HCT116 (cell line): ENCODE measurements at regions not wholly inside any gene's neighbourhood (a gene's known extent, or its start where the extent isn't known, plus 50 kb on each side); places are given as distances from the start of the nearest gene placed in this dataset.

Experiments
- ATAC-seq: fragments of 200-7000 bp; cut with Tn5 transposase; 2 replicates; pipeline ENCODE4 v1.9.1; 2020; ENCODE audit warnings: mild to moderate bottlenecking, moderate library complexity
- BruUV-seq: library from RNA; stranded (reverse); fragments of 400-500 nt; replicated peaks from 2 replicates; lab custom pipeline; 2021; lab: Mats Ljungman, UMichigan
- CTCF ChIA-PET: fragments of 300-600 bp; sonication (Branson Sonifier 250); formaldehyde crosslinking; loops from one replicate; lab custom pipeline; 2021; ENCODE audit warnings: antibody characterized with exemption; lab: Charles Lee
- POLR2A ChIA-PET: fragments of 300-600, 350-600 bp; sonication (Branson Sonifier 250); formaldehyde crosslinking; loops from one replicate; lab custom pipeline; 2021; ENCODE audit warnings: antibody characterized with exemption; lab: Charles Lee
- RAD21 ChIA-PET, 2 experiments: fragments of 300-600 bp; sonication (Branson Sonifier 250); formaldehyde crosslinking; loops; one replicate each; lab custom pipeline; 2023; ENCODE audit warnings: low total read pairs in 2 of 2; ENCODE audit not compliant: uncharacterized antibody in 2 of 2, unreplicated experiment in 2 of 2, low non-redundant PET in 1 of 2; lab: Charles Lee
- DNase-seq: peaks from one replicate; pipeline ENCODE4 v3.0.0-alpha.2; 2010; ENCODE audit warnings: low read depth, low spot score
- H2AFZ ChIP-seq: fragments of 200-600 bp; shearing (Covaris generic), sonication (generic); 2 replicates; pipeline ENCODE4 v1.6.1; 2017; ENCODE audit warnings: low read depth, mixed run types, mixed read lengths, antibody characterized with exemption, low read length; ENCODE audit not compliant: poor library complexity, severe bottlenecking
- H3K27ac ChIP-seq: 2 replicates; pipeline ENCODE4 v1.5.1; 2012; ENCODE audit warnings: low read depth, low read length
- H3K27me3 ChIP-seq: fragments of 200-600 bp; sonication (generic); 2 replicates; pipeline ENCODE4 v1.6.1; 2016; ENCODE audit warnings: mixed run types, low read length, mixed read lengths; ENCODE audit not compliant: insufficient read depth
- H3K36me3 ChIP-seq, 2 experiments: fragments of 200-500 bp in 1 of 2; fragments of 200-600 bp in 1 of 2; sonication (Bioruptor generic) in 1 of 2; sonication (generic) in 1 of 2; 2 replicates each; pipeline versions ENCODE4 v1.5.1 to v1.6.1; 2014 to 2016; ENCODE audit warnings: low read length in 2 of 2, inconsistent platforms in 1 of 2, mixed read lengths in 1 of 2, mixed run types in 1 of 2; ENCODE audit not compliant: insufficient read depth in 2 of 2, control insufficient read depth in 1 of 2
- H3K4me1 ChIP-seq, 2 experiments: fragments of 200-600 bp in 1 of 2; sonication (generic) in 1 of 2; 2 replicates each; pipeline versions ENCODE4 v1.5.1 to v1.6.1; 2012 to 2017; ENCODE audit warnings: low read length in 2 of 2, inconsistent platforms in 1 of 2, mild to moderate bottlenecking in 1 of 2, mixed read lengths in 1 of 2, mixed run types in 1 of 2, moderate library complexity in 1 of 2; ENCODE audit not compliant: insufficient read depth in 2 of 2, control insufficient read depth in 1 of 2
- H3K4me2 ChIP-seq: fragments of 200-600 bp; sonication (generic); 2 replicates; pipeline ENCODE4 v1.6.1; 2017; ENCODE audit warnings: mixed run types, low read length, mixed read lengths
- H3K4me3 ChIP-seq, 2 experiments: fragments of 200-600 bp in 1 of 2; sonication (generic) in 1 of 2; replicated peaks in 1 of 2; 2 replicates each; pipeline ENCODE4 v1.5.1; 2011 to 2016; ENCODE audit warnings: low read length in 2 of 2, control low read depth in 1 of 2, low read depth in 1 of 2, mild to moderate bottlenecking in 1 of 2, mixed read lengths in 1 of 2, mixed run types in 1 of 2
- H3K79me2 ChIP-seq: fragments of 200-600 bp; sonication (generic); 2 replicates; pipeline ENCODE4 v1.6.1; 2017; ENCODE audit warnings: mild to moderate bottlenecking, mixed run types, low read length, moderate library complexity, mixed read lengths; ENCODE audit not compliant: insufficient read depth
- H3K9ac ChIP-seq: fragments of 200-600 bp; sonication (generic); 2 replicates; pipeline ENCODE4 v1.6.1; 2016; ENCODE audit warnings: low read length, mixed read lengths
- H3K9me2 ChIP-seq: fragments of 200-600 bp; sonication (generic), shearing (Covaris generic); 2 replicates; pipeline ENCODE4 v1.6.1; 2017; ENCODE audit warnings: mixed run types, mild to moderate bottlenecking, moderate library complexity; ENCODE audit not compliant: insufficient read depth
- H3K9me3 ChIP-seq, 2 experiments: fragments of 200-500 bp in 1 of 2; fragments of 200-600 bp in 1 of 2; sonication (Bioruptor generic) in 1 of 2; sonication (generic) in 1 of 2; 2 replicates each; pipeline ENCODE4 v1.6.1; 2014 to 2017; ENCODE audit warnings: low read length in 2 of 2, mixed read lengths in 2 of 2, inconsistent platforms in 1 of 2, low read depth in 1 of 2, mild to moderate bottlenecking in 1 of 2, mixed run types in 1 of 2, moderate library complexity in 1 of 2; ENCODE audit not compliant: control insufficient read depth in 1 of 2, insufficient read depth in 1 of 2
- H4K20me1 ChIP-seq: fragments of 200-600 bp; sonication (generic), shearing (Covaris generic); 2 replicates; pipeline ENCODE4 v1.6.1; 2017; ENCODE audit warnings: mixed run types, mild to moderate bottlenecking, moderate library complexity; ENCODE audit not compliant: insufficient read depth
- ATF3 ChIP-seq: IDR thresholded peaks from 2 replicates; pipeline ENCODE4 v1.6.1; 2012
- CBX3 ChIP-seq: IDR thresholded peaks from 2 replicates; pipeline ENCODE4 v1.6.1; 2012; ENCODE audit warnings: low read depth
- CEBPB ChIP-seq: IDR thresholded peaks from 2 replicates; pipeline ENCODE4 v1.6.1; 2012; ENCODE audit warnings: low read depth
- EGR1 ChIP-seq: IDR thresholded peaks from 2 replicates; pipeline ENCODE4 v1.6.1; 2012; ENCODE audit warnings: low read depth
- ELF1 ChIP-seq: IDR thresholded peaks from 2 replicates; pipeline ENCODE4 v1.6.1; 2012; ENCODE audit warnings: low read depth, borderline replicate concordance
- EZH2 ChIP-seq: fragments of 200-600 bp; sonication (generic); IDR thresholded peaks from 2 replicates; pipeline ENCODE4 v1.6.1; 2017; ENCODE audit warnings: antibody characterized with exemption, mixed run types
- EZH2phosphoT487 ChIP-seq: fragments of 200-600 bp; IDR thresholded peaks from 2 replicates; pipeline ENCODE4 v1.6.1; 2018; ENCODE audit warnings: antibody characterized with exemption, borderline replicate concordance
- FOSL1 ChIP-seq: IDR thresholded peaks from 2 replicates; pipeline ENCODE4 v1.6.1; 2012; ENCODE audit warnings: low read depth
- POLR2A ChIP-seq: IDR thresholded peaks from 2 replicates; pipeline ENCODE4 v1.7.0; 2011; ENCODE audit warnings: borderline replicate concordance; ENCODE audit not compliant: insufficient read depth, insufficient read length; ENCODE audit errors: extremely low read depth
- RAD21 ChIP-seq: IDR thresholded peaks from 2 replicates; pipeline ENCODE4 v1.6.1; 2012; ENCODE audit warnings: low read depth, mild to moderate bottlenecking
- SIN3A ChIP-seq: IDR thresholded peaks from 2 replicates; pipeline ENCODE4 v1.6.1; 2012; ENCODE audit warnings: low read depth
- SP1 ChIP-seq: IDR thresholded peaks from 2 replicates; pipeline ENCODE4 v1.6.1; 2012; ENCODE audit warnings: low read depth
- SRF ChIP-seq: IDR thresholded peaks from 2 replicates; pipeline ENCODE4 v1.6.1; 2012; ENCODE audit warnings: low read depth
- TCF7L2 ChIP-seq: IDR thresholded peaks from 2 replicates; pipeline ENCODE4 v1.7.0; 2011; ENCODE audit warnings: borderline replicate concordance, inconsistent platforms; ENCODE audit not compliant: insufficient read depth, insufficient read length; ENCODE audit errors: extremely low read depth
- ZFX ChIP-seq: fragments of 450-650 bp; IDR thresholded peaks from 2 replicates; pipeline ENCODE4 v1.6.1; 2017
- ZNF274 ChIP-seq: fragments of 200-500 bp; sonication (Bioruptor generic); IDR thresholded peaks from 2 replicates; pipeline ENCODE4 v1.6.1; 2014; ENCODE audit warnings: mild to moderate bottlenecking, low read depth, low read length, inconsistent platforms
- intact Hi-C: fragments of 100-400 bp; cut with micrococcal nuclease; formaldehyde crosslinking; loops from 2 replicates; pipeline ENCODE4 v1.10.0; 2022
- TF ChIP-seq, protein P1 (sequence below): IDR thresholded peaks from 2 replicates; pipeline ENCODE4 v1.6.1; 2012
- TF ChIP-seq, protein P2 (sequence below): IDR thresholded peaks from 2 replicates; pipeline ENCODE4 v1.6.1; 2011; ENCODE audit warnings: mild to moderate bottlenecking, low read length, moderate library complexity; ENCODE audit not compliant: insufficient replicate concordance; ENCODE audit errors: extremely low read depth
- TF ChIP-seq, protein P3 (sequence below), 3 experiments: fragments of 200-600 bp in 1 of 3; sonication (generic) in 1 of 3; IDR thresholded peaks in 2 of 3; conservative IDR thresholded peaks in 1 of 3; 2 replicates each; pipeline ENCODE4 v1.5.1; 2012 to 2017; ENCODE audit warnings: low read depth in 2 of 3, low read length in 2 of 3, antibody characterized with exemption in 1 of 3, borderline replicate concordance in 1 of 3, control low read depth in 1 of 3, mild to moderate bottlenecking in 1 of 3, mixed read lengths in 1 of 3, mixed run types in 1 of 3, moderate library complexity in 1 of 3; ENCODE audit not compliant: insufficient read depth in 1 of 3
- TF ChIP-seq, protein P4 (sequence below): IDR thresholded peaks from 2 replicates; pipeline ENCODE4 v1.6.1; 2012; ENCODE audit warnings: low read depth

GRCh38 chr7:66553001-66553400 is 75.7 kb upstream of the KCTD7 start:
- RAD21 ChIA-PET, result no interaction called here
- no peaks in the 10 kb centered on the region for H3K9me3 ChIP-seq
- no peak for TF ChIP-seq SIN3A
- TF ChIP-seq, protein P1, sequence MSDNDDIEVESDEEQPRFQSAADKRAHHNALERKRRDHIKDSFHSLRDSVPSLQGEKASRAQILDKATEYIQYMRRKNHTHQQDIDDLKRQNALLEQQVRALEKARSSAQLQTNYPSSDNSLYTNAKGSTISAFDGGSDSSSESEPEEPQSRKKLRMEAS, result no peak
- no peak for TF ChIP-seq SRF
- TF ChIP-seq EZH2phosphoT487, result no peak
- no peak for TF ChIP-seq POLR2A
- no peak for TF ChIP-seq EZH2
- TF ChIP-seq CEBPB, result no peak
- TF ChIP-seq, protein P2, sequence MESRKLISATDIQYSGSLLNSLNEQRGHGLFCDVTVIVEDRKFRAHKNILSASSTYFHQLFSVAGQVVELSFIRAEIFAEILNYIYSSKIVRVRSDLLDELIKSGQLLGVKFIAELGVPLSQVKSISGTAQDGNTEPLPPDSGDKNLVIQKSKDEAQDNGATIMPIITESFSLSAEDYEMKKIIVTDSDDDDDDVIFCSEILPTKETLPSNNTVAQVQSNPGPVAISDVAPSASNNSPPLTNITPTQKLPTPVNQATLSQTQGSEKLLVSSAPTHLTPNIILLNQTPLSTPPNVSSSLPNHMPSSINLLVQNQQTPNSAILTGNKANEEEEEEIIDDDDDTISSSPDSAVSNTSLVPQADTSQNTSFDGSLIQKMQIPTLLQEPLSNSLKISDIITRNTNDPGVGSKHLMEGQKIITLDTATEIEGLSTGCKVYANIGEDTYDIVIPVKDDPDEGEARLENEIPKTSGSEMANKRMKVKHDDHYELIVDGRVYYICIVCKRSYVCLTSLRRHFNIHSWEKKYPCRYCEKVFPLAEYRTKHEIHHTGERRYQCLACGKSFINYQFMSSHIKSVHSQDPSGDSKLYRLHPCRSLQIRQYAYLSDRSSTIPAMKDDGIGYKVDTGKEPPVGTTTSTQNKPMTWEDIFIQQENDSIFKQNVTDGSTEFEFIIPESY, result no peak
- TF ChIP-seq ELF1, result no peak
- TF ChIP-seq, protein P3, sequence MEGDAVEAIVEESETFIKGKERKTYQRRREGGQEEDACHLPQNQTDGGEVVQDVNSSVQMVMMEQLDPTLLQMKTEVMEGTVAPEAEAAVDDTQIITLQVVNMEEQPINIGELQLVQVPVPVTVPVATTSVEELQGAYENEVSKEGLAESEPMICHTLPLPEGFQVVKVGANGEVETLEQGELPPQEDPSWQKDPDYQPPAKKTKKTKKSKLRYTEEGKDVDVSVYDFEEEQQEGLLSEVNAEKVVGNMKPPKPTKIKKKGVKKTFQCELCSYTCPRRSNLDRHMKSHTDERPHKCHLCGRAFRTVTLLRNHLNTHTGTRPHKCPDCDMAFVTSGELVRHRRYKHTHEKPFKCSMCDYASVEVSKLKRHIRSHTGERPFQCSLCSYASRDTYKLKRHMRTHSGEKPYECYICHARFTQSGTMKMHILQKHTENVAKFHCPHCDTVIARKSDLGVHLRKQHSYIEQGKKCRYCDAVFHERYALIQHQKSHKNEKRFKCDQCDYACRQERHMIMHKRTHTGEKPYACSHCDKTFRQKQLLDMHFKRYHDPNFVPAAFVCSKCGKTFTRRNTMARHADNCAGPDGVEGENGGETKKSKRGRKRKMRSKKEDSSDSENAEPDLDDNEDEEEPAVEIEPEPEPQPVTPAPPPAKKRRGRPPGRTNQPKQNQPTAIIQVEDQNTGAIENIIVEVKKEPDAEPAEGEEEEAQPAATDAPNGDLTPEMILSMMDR (IDR thresholded peaks at IDR 0.05 in 2 of 3, conservative IDR thresholded peaks at IDR 0.05 in 1 of 3; ENCODE audit: borderline replicate concordance in 1 of 3, insufficient read depth in 1 of 3, low read depth in 2 of 3, low read length in 2 of 3), result no peak
- TF ChIP-seq RAD21, result no peak
- TF ChIP-seq EGR1, result no peak
- TF ChIP-seq TCF7L2, result no peak
- TF ChIP-seq CBX3, result no peak
- no peak for TF ChIP-seq ZFX
- TF ChIP-seq FOSL1, result no peak
- no peak for TF ChIP-seq ATF3
- no peak for TF ChIP-seq SP1
- no peak for TF ChIP-seq ZNF274
- TF ChIP-seq, protein P4, sequence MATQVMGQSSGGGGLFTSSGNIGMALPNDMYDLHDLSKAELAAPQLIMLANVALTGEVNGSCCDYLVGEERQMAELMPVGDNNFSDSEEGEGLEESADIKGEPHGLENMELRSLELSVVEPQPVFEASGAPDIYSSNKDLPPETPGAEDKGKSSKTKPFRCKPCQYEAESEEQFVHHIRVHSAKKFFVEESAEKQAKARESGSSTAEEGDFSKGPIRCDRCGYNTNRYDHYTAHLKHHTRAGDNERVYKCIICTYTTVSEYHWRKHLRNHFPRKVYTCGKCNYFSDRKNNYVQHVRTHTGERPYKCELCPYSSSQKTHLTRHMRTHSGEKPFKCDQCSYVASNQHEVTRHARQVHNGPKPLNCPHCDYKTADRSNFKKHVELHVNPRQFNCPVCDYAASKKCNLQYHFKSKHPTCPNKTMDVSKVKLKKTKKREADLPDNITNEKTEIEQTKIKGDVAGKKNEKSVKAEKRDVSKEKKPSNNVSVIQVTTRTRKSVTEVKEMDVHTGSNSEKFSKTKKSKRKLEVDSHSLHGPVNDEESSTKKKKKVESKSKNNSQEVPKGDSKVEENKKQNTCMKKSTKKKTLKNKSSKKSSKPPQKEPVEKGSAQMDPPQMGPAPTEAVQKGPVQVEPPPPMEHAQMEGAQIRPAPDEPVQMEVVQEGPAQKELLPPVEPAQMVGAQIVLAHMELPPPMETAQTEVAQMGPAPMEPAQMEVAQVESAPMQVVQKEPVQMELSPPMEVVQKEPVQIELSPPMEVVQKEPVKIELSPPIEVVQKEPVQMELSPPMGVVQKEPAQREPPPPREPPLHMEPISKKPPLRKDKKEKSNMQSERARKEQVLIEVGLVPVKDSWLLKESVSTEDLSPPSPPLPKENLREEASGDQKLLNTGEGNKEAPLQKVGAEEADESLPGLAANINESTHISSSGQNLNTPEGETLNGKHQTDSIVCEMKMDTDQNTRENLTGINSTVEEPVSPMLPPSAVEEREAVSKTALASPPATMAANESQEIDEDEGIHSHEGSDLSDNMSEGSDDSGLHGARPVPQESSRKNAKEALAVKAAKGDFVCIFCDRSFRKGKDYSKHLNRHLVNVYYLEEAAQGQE, result no peak
- TF ChIP-seq, all 23 proteins: peak for 0
- no peak for ATAC-seq
- peaks cover 19% of the 10 kb centered on the region; the same call in 1 of the 2 replicates for H3K79me2 ChIP-seq
- H3K4me3 ChIP-seq, result no peak overlapping the region
- H3K4me1 ChIP-seq, result no peaks in the 10 kb centered on the region; a peak in 1 of 4 replicates
- CTCF ChIA-PET, result interaction anchor here (0.7 kb wide), 1 partner anchor 190 kb away, joined by 3 read pairs; no protein-coding TSS in a partner anchor
- no peak overlapping the region for H3K9ac ChIP-seq
- H4K20me1 ChIP-seq, result 0 out of 2 replicates have a peak, but pooled peaks cover 3% of the 10 kb centered on the region
- no peak overlapping the region for H3K4me2 ChIP-seq
- H3K9me2 ChIP-seq, result no peaks in the 10 kb centered on the region
- no peaks in the 10 kb centered on the region for H3K27me3 ChIP-seq
- intact Hi-C loops, result loop anchor here (10.0 kb wide), 1 partner anchor 102 kb away; no protein-coding TSS in a partner anchor
- no peak overlapping the region for H2AFZ ChIP-seq
- no peak for DNase-seq
- no TSS peak for BruUV-seq
- H3K27ac ChIP-seq, result no peak overlapping the region
- POLR2A ChIA-PET, result no interaction called here
- H3K36me3 ChIP-seq, result peaks cover 16 to 17% of the 10 kb centered on the region in 2 experiments
